Parathyroid adenoma (tissue), 2 donors: ENCODE measurements at regions not wholly inside any gene's neighbourhood (a gene's known extent, or its start where the extent isn't known, plus 50 kb on each side); places are given as distances from the start of the nearest gene placed in this dataset.

ENCODE experiments used
- H2AFZ ChIP-seq: fragments of 300-600 bp; sonication (generic); one replicate; pipeline ENCODE4 v1.7.0; 2017; ENCODE audit warnings: antibody characterized with exemption, mild to moderate bottlenecking
- H3K27ac ChIP-seq: fragments of 300-600 bp; sonication (generic); one replicate; pipeline ENCODE4 v1.7.0; 2017
- H3K27me3 ChIP-seq: fragments of 300-600 bp; sonication (generic); one replicate; pipeline ENCODE4 v1.7.0; 2017; ENCODE audit warnings: low read length; ENCODE audit not compliant: control insufficient read depth, insufficient read depth
- H3K36me3 ChIP-seq: fragments of 300-600 bp; sonication (generic); one replicate; pipeline ENCODE4 v1.7.0; 2017; ENCODE audit warnings: low read length; ENCODE audit not compliant: control insufficient read depth, insufficient read depth
- H3K4me1 ChIP-seq: fragments of 300-600 bp; sonication (generic); one replicate; pipeline ENCODE4 v1.7.0; 2017; ENCODE audit warnings: control low read depth
- H3K4me2 ChIP-seq: fragments of 300-600 bp; sonication (generic); one replicate; pipeline ENCODE4 v1.7.0; 2017; ENCODE audit warnings: low read length
- H3K4me3 ChIP-seq: fragments of 300-600 bp; sonication (generic); one replicate; pipeline ENCODE4 v1.7.0; 2017; ENCODE audit warnings: low read depth, low read length
- H3K79me2 ChIP-seq: fragments of 300-600 bp; sonication (generic); one replicate; pipeline ENCODE4 v1.7.0; 2017; ENCODE audit warnings: control low read depth
- H3K9ac ChIP-seq: fragments of 300-600 bp; sonication (generic); one replicate; pipeline ENCODE4 v1.7.0; 2017; ENCODE audit warnings: mild to moderate bottlenecking
- H3K9me3 ChIP-seq: fragments of 300-600 bp; sonication (generic); one replicate; pipeline ENCODE4 v1.7.0; 2017; ENCODE audit warnings: low read length; ENCODE audit not compliant: control insufficient read depth
- TF ChIP-seq, protein P1 (sequence below): fragments of 300-600 bp; sonication (generic); IDR thresholded peaks from one replicate; pipeline ENCODE4 v1.7.0; 2017; ENCODE audit warnings: antibody characterized with exemption, mild to moderate bottlenecking
- donor health status: primary hyperparathyroidism.

DNA sequence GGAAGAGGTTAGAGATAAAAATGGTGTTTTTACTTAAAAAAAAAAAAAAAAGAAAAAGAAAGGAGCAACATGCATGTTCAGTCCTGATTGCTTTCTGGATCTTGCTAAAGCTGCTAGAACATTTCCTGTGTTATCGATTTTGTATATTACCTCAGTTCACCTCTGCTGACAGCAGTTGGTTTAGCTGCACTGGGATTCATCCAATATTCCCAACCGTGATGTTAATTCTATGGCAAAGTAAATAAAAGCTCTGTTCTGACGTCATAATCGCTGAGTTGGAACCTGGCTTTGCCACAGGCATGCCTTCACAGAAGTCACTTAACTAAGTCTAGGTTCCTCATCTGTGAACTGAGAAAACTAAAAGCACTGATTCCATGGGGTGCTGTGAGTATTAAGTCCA is 90.7 kb upstream of the SORBS2 start:
- Histone ChIP-seq H3K4me1 (no peaks in the 10 kb centered on the region), H3K9me3 (no peaks in the 10 kb centered on the region), H3K9ac (no peak overlapping the region), H3K27me3 (no peaks in the 10 kb centered on the region), H3K4me2 (no peak overlapping the region), H3K36me3 (no peaks in the 10 kb centered on the region), H3K79me2 (no peaks in the 10 kb centered on the region), H3K27ac (no peak overlapping the region), H2AFZ (no peak overlapping the region), H3K4me3 (no peak overlapping the region)
- TF ChIP-seq, protein P1, sequence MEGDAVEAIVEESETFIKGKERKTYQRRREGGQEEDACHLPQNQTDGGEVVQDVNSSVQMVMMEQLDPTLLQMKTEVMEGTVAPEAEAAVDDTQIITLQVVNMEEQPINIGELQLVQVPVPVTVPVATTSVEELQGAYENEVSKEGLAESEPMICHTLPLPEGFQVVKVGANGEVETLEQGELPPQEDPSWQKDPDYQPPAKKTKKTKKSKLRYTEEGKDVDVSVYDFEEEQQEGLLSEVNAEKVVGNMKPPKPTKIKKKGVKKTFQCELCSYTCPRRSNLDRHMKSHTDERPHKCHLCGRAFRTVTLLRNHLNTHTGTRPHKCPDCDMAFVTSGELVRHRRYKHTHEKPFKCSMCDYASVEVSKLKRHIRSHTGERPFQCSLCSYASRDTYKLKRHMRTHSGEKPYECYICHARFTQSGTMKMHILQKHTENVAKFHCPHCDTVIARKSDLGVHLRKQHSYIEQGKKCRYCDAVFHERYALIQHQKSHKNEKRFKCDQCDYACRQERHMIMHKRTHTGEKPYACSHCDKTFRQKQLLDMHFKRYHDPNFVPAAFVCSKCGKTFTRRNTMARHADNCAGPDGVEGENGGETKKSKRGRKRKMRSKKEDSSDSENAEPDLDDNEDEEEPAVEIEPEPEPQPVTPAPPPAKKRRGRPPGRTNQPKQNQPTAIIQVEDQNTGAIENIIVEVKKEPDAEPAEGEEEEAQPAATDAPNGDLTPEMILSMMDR, result no peak

DNA sequence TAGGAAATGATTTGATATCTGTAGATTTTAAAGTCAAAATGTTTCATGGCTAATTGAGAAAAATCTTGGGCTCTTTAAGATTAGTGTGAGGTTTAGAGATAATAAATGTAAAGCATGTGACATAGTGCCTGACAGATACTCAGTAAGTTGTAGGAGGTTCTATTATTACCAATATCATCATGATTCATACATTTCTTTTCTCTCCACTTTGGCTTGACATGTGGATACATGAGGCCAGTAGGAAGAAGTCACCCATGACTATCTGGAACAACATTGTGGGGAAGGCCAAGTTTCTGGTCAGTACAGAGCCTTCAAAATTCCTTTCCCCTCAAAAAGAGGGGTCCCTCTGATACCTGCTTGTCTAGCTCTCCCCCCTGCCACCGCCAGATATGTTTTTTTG is 91.2 kb upstream of the SORBS2 start:
- TF ChIP-seq, protein P1, result no peak
- no peak overlapping the region for H3K4me2 ChIP-seq
- H3K27me3 ChIP-seq, result no peaks in the 10 kb centered on the region
- H3K9me3 ChIP-seq, result no peaks in the 10 kb centered on the region
- no peaks in the 10 kb centered on the region for H3K36me3 ChIP-seq
- no peak overlapping the region for H3K4me3 ChIP-seq
- H3K27ac ChIP-seq, result no peak overlapping the region
- no peaks in the 10 kb centered on the region for H3K79me2 ChIP-seq
- no peak overlapping the region for H3K9ac ChIP-seq
- no peak overlapping the region for H2AFZ ChIP-seq
- H3K4me1 ChIP-seq, result no peaks in the 10 kb centered on the region

DNA sequence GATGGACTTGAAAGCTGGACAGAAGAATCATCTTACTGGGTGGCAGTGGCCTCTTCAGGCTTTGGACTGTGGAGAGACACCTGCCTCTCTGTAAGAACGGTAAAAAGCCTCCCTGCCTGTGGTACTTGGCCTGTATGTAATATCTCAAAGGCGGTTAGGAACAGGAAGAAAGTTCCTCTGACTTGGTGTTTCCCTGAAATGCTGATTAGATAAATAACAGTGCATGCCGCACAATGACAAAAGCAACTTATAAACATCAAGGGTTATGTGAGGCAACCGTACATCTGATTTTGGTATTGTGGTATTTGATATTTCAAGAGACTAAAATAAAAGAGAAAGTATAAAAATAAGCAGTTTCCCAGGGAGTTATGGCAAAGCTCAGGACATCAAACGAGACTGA is 92.4 kb upstream of the SORBS2 start:
- no peaks in the 10 kb centered on the region for H3K4me1 ChIP-seq
- no peaks in the 10 kb centered on the region for H3K27me3 ChIP-seq
- no peak overlapping the region for H3K4me2 ChIP-seq
- no peaks in the 10 kb centered on the region for H3K9me3 ChIP-seq
- H3K27ac ChIP-seq, result no peak overlapping the region
- H3K9ac ChIP-seq, result no peak overlapping the region
- no peaks in the 10 kb centered on the region for H3K36me3 ChIP-seq
- TF ChIP-seq, protein P1, result no peak
- H2AFZ ChIP-seq, result no peak overlapping the region
- no peaks in the 10 kb centered on the region for H3K79me2 ChIP-seq
- H3K4me3 ChIP-seq, result no peak overlapping the region

DNA sequence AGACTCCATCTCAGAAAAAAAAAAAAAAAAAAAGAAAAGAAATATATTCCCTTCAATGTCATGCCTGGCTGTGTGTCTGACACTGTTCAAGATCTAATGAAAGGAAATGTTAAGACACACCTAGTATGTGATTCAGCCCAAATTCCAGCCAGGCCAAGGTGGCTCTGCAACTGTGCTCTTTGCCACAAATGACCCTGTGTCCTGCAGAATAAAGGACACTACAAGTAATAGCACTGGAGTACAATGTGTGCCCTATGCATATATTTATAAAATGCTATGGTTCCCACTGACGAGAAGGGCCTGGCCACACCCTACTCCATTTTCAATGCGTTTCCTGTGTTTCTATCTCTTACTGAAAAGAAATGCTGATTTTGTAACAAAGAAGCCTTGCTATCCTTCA is 98.0 kb upstream of the SORBS2 start:
- no peak overlapping the region for H3K4me2 ChIP-seq
- H3K4me3 ChIP-seq, result no peak overlapping the region
- no peaks in the 10 kb centered on the region for H3K9me3 ChIP-seq
- no peaks in the 10 kb centered on the region for H3K4me1 ChIP-seq
- TF ChIP-seq, protein P1, result no peak
- no peaks in the 10 kb centered on the region for H3K36me3 ChIP-seq
- no peak overlapping the region for H3K27ac ChIP-seq
- H2AFZ ChIP-seq, result no peak overlapping the region
- H3K27me3 ChIP-seq, result no peaks in the 10 kb centered on the region
- H3K79me2 ChIP-seq, result no peaks in the 10 kb centered on the region
- no peak overlapping the region for H3K9ac ChIP-seq

DNA sequence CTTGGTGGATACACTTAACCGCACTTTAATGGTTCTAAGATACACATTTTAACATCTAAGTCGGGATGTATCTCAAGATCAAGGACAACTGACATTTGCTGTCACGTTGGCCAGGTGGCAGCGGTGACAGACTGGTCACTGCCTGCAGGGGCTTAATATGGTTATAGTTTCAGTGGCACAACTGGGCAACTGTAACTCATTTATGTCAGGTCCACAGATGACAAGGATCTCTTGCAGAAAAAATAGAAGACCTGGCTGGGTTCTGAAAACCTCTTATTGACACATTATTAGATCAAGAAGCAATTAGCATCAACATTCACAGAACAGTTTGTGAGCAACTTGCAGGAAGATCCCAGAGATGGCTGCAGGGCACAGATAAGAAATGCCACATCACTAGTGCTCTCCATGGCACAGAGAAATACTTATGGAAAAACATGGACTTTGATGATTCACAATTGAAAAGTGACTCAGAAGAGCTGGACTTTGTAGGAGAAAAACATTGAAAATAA is 99.6 kb upstream of the SORBS2 start:
- Histone ChIP-seq H3K4me2 (no peak overlapping the region), H2AFZ (no peak overlapping the region), H3K9me3 (no peaks in the 10 kb centered on the region), H3K27me3 (no peaks in the 10 kb centered on the region), H3K9ac (no peak overlapping the region), H3K4me3 (no peak overlapping the region), H3K79me2 (no peaks in the 10 kb centered on the region), H3K4me1 (no peaks in the 10 kb centered on the region), H3K27ac (no peak overlapping the region), H3K36me3 (no peaks in the 10 kb centered on the region)
- TF ChIP-seq, protein P1, result no peak
